Right lobe of liver (tissue), 6 donors: ENCODE measurements at regions not wholly inside any gene's neighbourhood (a gene's known extent, or its start where the extent isn't known, plus 50 kb on each side); places are given as distances from the start of the nearest gene placed in this dataset.

Source experiments
- ATAC-seq, 4 donors: fragments of 200-7000 bp; cut with Tn5 transposase; one replicate each; pipeline ENCODE4 v1.9.1; 2020; ENCODE audit warnings: mild to moderate bottlenecking in 4 of 4, moderate library complexity in 4 of 4
- DNase-seq, 3 donors: peaks; one replicate each; pipeline ENCODE4 v3.0.0-alpha.2; 2020
- H3K27ac ChIP-seq, 3 donors: fragments of 200-600 bp; one replicate each; pipeline ENCODE4 v1.8.0; 2022
- H3K27me3 ChIP-seq, 2 donors: fragments of 200-600 bp; one replicate each; pipeline ENCODE4 v1.8.0; 2022
- H3K36me3 ChIP-seq, 4 donors: fragments of 200-600 bp; sonication (generic) in 1 of 4; one replicate each; pipeline versions ENCODE4 v1.5.1 to v1.8.0; 2017 to 2022; ENCODE audit warnings: control low read depth in 1 of 4
- H3K4me1 ChIP-seq, 4 donors: fragments of 200-600 bp; sonication (generic) in 1 of 4; one replicate each; pipeline versions ENCODE4 v1.5.1 to v1.8.0; 2017 to 2022; ENCODE audit warnings: control low read depth in 1 of 4
- H3K4me3 ChIP-seq, 3 donors: fragments of 200-600 bp; one replicate each; pipeline ENCODE4 v1.8.0; 2022
- H3K9me3 ChIP-seq, 4 donors: fragments of 200-600 bp; sonication (generic) in 1 of 4; one replicate each; pipeline versions ENCODE4 v1.5.1 to v1.8.0; 2017 to 2022; ENCODE audit warnings: control low read depth in 1 of 4
- CTCF ChIP-seq, 4 donors: fragments of 200-600 bp in 3 of 4; fragments of 450-650 bp in 1 of 4; IDR thresholded peaks; one replicate each; pipeline versions ENCODE4 v1.5.1 to v1.8.0; 2016 to 2022; ENCODE audit warnings: antibody characterized with exemption in 4 of 4, mild to moderate bottlenecking in 2 of 4
- POLR2A ChIP-seq: fragments of 450-650 bp; IDR thresholded peaks from one replicate; pipeline ENCODE4 v1.6.1; 2017; ENCODE audit warnings: antibody characterized with exemption, mild to moderate bottlenecking
- WGBS: methylation state at CpG from one replicate; pipeline ENCODE4 v1.1.6; 2018; ENCODE audit warnings: low coverage, low lambda C conversion rate; ENCODE audit not compliant: insufficient coverage; ENCODE audit errors: missing lambda C conversion rate; 5-methylcytosine and 5-hydroxymethylcytosine counted together
- intact Hi-C, 2 donors: fragments of 100-400 bp; cut with DNase I; formaldehyde crosslinking; loops; one replicate each; pipeline versions ENCODE4 v1.11.2 to v1.14.1; 2022
- donor health status: DM: no; HTN: yes; CAD: no.
- donor health status: DM: no; HTN: no; CAD: no.
- donor health status: DM: no; HTN: no; CAD: no.
- donor health status: DM: no; HTN: yes; CAD: no.
- donor health status: DM: no; HTN: yes; CAD: no.

- TF ChIP-seq CTCF (IDR thresholded peaks at IDR 0.05): no peak
- TF ChIP-seq POLR2A: no peak
- Histone ChIP-seq H3K4me3 (no peak overlapping the region), H3K27ac (no peak overlapping the region), H3K4me1 (no peaks in the 10 kb centered on the region), H3K36me3 (no peaks in the 10 kb centered on the region), H3K27me3 (no peaks in the 10 kb centered on the region), H3K9me3 (no peaks in the 10 kb centered on the region)
- DNase-seq: no peak
- ATAC-seq: no peak
- intact Hi-C loops: no loop called here
Measured at GRCh38 chr2:142786918-142787702, 90.4 kb upstream of the KYNU start.

GRCh38 chr2:142782942-142783443 lies 94.5 kb upstream of the KYNU start:
- H3K4me1 ChIP-seq: no peaks in the 10 kb centered on the region
- no peaks in the 10 kb centered on the region for H3K36me3 ChIP-seq
- no peaks in the 10 kb centered on the region for H3K27me3 ChIP-seq
- no peak for TF ChIP-seq POLR2A
- H3K9me3 ChIP-seq: no peaks in the 10 kb centered on the region
- intact Hi-C loops: no loop called here
- H3K27ac ChIP-seq: no peak overlapping the region
- no peak overlapping the region for H3K4me3 ChIP-seq
- DNase-seq (no peak), ATAC-seq (no peak)
- 78% methylated on average over 4 of the region's 4 CpGs for WGBS

DNA sequence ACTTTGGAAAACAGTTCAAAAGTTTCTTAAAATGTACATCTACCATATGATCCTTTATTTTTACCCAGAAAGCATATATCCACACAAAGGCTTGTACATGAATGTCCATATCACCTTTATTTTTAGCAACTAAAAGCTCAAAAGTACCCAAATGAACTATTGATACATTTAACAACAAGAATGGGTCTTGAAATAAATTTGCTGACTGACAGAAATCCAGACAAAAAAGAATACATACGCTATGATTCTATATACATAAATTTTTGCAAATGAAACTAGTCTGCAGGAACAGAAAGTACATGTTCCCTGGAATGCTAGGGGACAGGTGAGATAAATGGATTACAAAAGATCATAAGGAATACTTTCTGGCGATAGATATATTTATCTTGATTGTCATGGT lies 96.3 kb upstream of the KYNU start:
- Histone ChIP-seq H3K27ac (no peak overlapping the region), H3K4me1 (no peaks in the 10 kb centered on the region), H3K9me3 (no peaks in the 10 kb centered on the region), H3K27me3 (no peaks in the 10 kb centered on the region), H3K4me3 (no peak overlapping the region), H3K36me3 (no peaks in the 10 kb centered on the region)
- DNase-seq (no peak), ATAC-seq (no peak)
- TF ChIP-seq POLR2A (no peak), CTCF (IDR thresholded peaks at IDR 0.05) (no peak)
- WGBS: 86% methylated on average over 2 of the region's 2 CpGs
- intact Hi-C loops: no loop called here

- intact Hi-C loops: no loop called here
- no peaks in the 10 kb centered on the region for H3K9me3 ChIP-seq
- no peak overlapping the region for H3K4me3 ChIP-seq
- no peak for DNase-seq
- no peak overlapping the region for H3K27ac ChIP-seq
- 82% methylated on average over 1 of the region's 3 CpGs for WGBS
- no peak for ATAC-seq
- no peaks in the 10 kb centered on the region for H3K27me3 ChIP-seq
- no peaks in the 10 kb centered on the region for H3K36me3 ChIP-seq
- TF ChIP-seq POLR2A (no peak), CTCF (IDR thresholded peaks at IDR 0.05) (no peak)
- H3K4me1 ChIP-seq: no peaks in the 10 kb centered on the region
Measured at GRCh38 chr2:142778289-142778688, 99.2 kb upstream of the KYNU start.

- H3K9me3 ChIP-seq: no peaks in the 10 kb centered on the region
- DNase-seq: no peak
- 76% methylated on average over 2 of the region's 2 CpGs for WGBS
- TF ChIP-seq CTCF (IDR thresholded peaks at IDR 0.05) (no peak), POLR2A (no peak)
- ATAC-seq: no peak
- intact Hi-C loops: no loop called here
- no peaks in the 10 kb centered on the region for H3K36me3 ChIP-seq
- H3K4me3 ChIP-seq: no peak overlapping the region
- no peaks in the 10 kb centered on the region for H3K27me3 ChIP-seq
- H3K27ac ChIP-seq: no peak overlapping the region
- H3K4me1 ChIP-seq: no peaks in the 10 kb centered on the region
Measured at GRCh38 chr2:142777742-142778141, 99.7 kb upstream of the KYNU start.
